ENCODE measurements at regions not wholly inside any gene's neighbourhood (a gene's known extent, or its start where the extent isn't known, plus 50 kb on each side); places are given as distances from the start of the nearest gene placed in this dataset.

DNA sequence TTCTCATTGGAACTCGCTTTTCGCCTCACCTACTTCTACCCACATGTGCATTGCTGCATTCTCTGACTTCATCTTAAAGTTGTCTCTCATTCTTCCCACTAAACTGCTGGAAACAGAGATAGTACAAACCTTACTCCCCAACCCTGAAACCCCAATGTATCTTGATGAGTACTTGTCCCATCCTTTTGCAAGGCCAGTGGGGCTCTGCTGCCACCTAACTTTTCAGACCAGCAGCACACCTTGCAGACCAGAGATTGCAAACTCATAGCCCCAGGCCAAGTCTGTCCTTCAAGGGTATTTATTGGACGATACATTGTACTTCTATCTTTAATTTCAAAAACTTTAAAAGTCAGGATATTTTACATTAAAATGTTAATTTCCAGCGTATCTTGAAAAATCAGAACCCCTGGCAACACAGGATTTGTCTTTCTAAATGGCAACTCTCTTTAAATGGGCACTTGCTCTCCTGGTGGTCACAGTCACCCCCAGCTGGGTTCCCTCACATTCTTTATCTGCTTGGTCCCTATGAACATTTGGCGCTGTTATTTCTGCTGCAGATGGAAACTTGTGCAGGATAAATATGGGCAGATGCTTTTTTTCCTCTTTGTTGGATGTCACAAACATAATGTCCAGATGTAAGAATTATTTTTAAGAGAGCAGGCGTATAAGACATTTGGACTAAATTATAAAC lies 83.9 kb downstream of the SOD2 start:
- TF ChIP-seq CTCF (IDR thresholded peaks at IDR 0.05) (peak; percentile 73), ZFX (IDR thresholded peaks at IDR 0.05; ENCODE audit: borderline replicate concordance) (no peak)

Measured in 22Rv1 (cell line).